Activated T-cell treated with anti-CD3 and anti-CD28 coated beads, Interleukin-2, amount 50 U/mL, for 24 hours (primary cell): ENCODE measurements at regions not wholly inside any gene's neighbourhood (a gene's known extent, or its start where the extent isn't known, plus 50 kb on each side); places are given as distances from the start of the nearest gene placed in this dataset.

Experiments
- DNase-seq: peaks from one replicate; pipeline ENCODE4 v3.0.0-alpha.2; 2020
- H3K27ac Mint-ChIP-seq: 2 replicates; pipeline ENCODE4 v1.8.0; 2020; ENCODE audit warnings: mild to moderate bottlenecking, mixed read lengths
- H3K27me3 Mint-ChIP-seq: 2 replicates; pipeline ENCODE4 v1.8.0; 2020; ENCODE audit warnings: mixed read lengths
- H3K36me3 Mint-ChIP-seq: 2 replicates; pipeline ENCODE4 v1.8.0; 2020; ENCODE audit warnings: low read depth, mixed read lengths
- H3K4me1 Mint-ChIP-seq: 2 replicates; pipeline ENCODE4 v1.8.0; 2020; ENCODE audit warnings: low read depth, mixed read lengths
- H3K4me3 Mint-ChIP-seq: 2 replicates; pipeline ENCODE4 v1.8.0; 2020; ENCODE audit warnings: mild to moderate bottlenecking, moderate library complexity, mixed read lengths
- H3K9me3 Mint-ChIP-seq: 2 replicates; pipeline ENCODE4 v1.8.0; 2020; ENCODE audit warnings: mixed read lengths

DNA sequence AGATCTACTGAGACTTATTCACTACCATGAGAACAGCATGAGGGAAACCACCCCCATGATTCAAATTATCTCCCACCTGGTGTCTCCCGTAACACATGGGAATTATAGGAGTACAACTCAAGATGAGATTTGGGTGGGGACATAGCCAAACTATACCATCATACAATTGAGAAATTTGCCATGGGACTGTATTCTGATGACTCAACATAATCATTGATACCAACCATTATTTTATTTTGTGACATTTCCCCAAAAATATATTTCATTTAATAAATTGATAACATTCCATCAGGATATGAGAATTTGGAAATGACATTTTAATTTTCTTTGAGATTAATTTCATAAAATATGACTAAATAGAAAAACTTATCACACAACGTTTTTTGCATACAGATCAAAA is 96.6 kb upstream of the MDFIC2 start:
- H3K36me3 Mint-ChIP-seq: no peaks in the 10 kb centered on the region
- H3K27ac Mint-ChIP-seq: no peak overlapping the region
- H3K4me1 Mint-ChIP-seq: no peaks in the 10 kb centered on the region
- peaks cover 4% of the 10 kb centered on the region for H3K27me3 Mint-ChIP-seq
- peaks cover 9% of the 10 kb centered on the region for H3K9me3 Mint-ChIP-seq
- no peak for DNase-seq
- H3K4me3 Mint-ChIP-seq: no peak overlapping the region

DNA sequence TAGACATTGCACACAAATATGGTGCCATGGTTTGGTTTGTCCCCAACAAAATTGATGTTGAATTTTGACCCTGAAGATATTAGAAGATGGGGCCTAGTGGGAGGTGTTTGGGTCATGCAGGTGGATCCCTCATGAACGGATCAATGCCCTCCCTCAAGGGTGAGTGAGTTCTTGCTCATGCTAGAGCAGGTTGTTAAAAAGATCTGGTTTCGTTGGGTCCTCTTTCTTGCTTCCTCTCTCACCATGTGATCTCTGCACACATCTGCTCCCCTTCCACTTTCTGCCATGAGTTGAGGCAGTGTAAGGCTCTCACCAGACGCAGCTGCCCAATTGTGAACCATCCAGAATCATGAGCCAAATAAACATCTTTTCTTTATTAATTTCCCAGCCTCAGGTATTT is 87.8 kb upstream of the MDFIC2 start:
- no peak for DNase-seq
- no peak overlapping the region for H3K4me3 Mint-ChIP-seq
- H3K27ac Mint-ChIP-seq: no peak overlapping the region
- no peaks in the 10 kb centered on the region for H3K36me3 Mint-ChIP-seq
- no peaks in the 10 kb centered on the region for H3K4me1 Mint-ChIP-seq
- peaks cover 4% of the 10 kb centered on the region for H3K9me3 Mint-ChIP-seq
- peaks cover 14% of the 10 kb centered on the region for H3K27me3 Mint-ChIP-seq

GRCh38 chr3:70393881-70394612 is 81.6 kb upstream of the MDFIC2 start:
- DNase-seq: no peak

DNA sequence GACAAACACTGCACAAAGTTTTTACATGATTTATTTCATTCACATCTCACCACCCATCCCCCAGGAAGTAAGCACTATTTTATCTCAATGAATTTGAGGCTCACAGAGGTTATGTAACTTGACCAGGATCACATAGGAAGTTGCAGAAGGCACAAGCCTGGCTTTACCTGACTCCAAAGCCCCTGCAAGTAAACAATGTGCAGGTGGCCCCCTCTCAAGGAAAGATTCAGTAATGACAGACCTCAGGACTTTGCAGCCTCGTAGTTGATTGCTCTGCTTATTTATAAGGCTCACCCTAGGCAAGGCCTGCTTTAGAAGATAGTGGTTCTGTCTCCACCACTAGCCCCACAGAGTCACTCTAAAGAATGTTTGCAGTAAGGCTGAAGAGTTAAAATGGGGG is 79.8 kb upstream of the MDFIC2 start:
- H3K4me1 Mint-ChIP-seq: no peaks in the 10 kb centered on the region
- no peak for DNase-seq
- no peaks in the 10 kb centered on the region for H3K9me3 Mint-ChIP-seq
- peaks cover 10% of the 10 kb centered on the region for H3K27me3 Mint-ChIP-seq
- H3K4me3 Mint-ChIP-seq: no peak overlapping the region
- no peaks in the 10 kb centered on the region for H3K36me3 Mint-ChIP-seq
- no peak overlapping the region for H3K27ac Mint-ChIP-seq

More at GRCh38 chr3:70393881-70394612, 81.6 kb upstream of the MDFIC2 start:
- no peak overlapping the region for H3K27ac Mint-ChIP-seq
- H3K27me3 Mint-ChIP-seq: peaks cover 15% of the 10 kb centered on the region
- H3K4me1 Mint-ChIP-seq: no peaks in the 10 kb centered on the region
- no peak overlapping the region for H3K4me3 Mint-ChIP-seq
- H3K9me3 Mint-ChIP-seq: no peaks in the 10 kb centered on the region
- no peaks in the 10 kb centered on the region for H3K36me3 Mint-ChIP-seq

DNA sequence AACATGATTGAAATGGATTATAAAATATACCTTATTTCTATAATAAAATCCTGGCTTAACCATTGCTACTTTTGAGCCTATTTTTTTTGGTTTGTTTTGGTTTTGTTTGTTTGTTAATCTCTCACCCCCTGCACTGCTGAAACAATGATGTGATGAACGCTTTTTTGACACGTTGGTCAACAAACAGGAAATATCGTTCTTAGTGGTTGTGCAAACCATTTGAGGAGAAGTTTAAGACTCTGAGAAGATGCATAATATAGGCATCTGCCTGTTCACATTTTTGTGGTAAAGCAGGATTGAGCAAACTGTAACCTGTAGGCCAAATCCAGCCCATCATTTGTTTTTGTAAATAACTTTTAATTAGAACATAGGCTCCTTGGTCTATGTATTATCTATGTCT is 75.5 kb upstream of the MDFIC2 start:
- Mint-ChIP-seq H3K36me3 (no peaks in the 10 kb centered on the region), H3K27ac (no peak overlapping the region), H3K9me3 (no peaks in the 10 kb centered on the region), H3K4me3 (no peak overlapping the region), H3K27me3 (no peaks in the 10 kb centered on the region), H3K4me1 (no peaks in the 10 kb centered on the region)
- DNase-seq: no peak

GRCh38 chr3:70386846-70387245 is 74.4 kb upstream of the MDFIC2 start:
- Mint-ChIP-seq H3K4me1 (no peaks in the 10 kb centered on the region), H3K27me3 (no peaks in the 10 kb centered on the region), H3K9me3 (no peaks in the 10 kb centered on the region), H3K36me3 (no peaks in the 10 kb centered on the region), H3K4me3 (no peak overlapping the region), H3K27ac (no peak overlapping the region)
- no peak for DNase-seq

DNA sequence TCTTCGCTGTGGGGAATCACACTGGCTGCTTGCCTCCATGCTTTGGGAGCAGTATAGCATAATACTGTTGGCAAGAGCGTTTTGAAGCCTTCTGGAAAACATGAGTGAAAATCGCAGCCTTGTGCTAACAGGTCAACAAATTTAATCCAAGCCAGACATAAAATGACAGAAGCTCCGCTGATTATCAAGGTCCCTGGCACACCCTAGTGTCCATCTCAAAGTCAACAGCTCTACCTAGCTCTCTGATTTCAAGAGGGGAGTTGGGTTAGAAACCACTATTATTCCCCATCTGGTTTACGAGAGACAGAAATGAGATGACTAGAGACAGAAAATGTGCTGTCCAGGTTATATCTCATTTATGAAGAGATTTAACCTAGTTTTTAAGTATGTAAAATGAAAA is 73.6 kb upstream of the MDFIC2 start:
- no peaks in the 10 kb centered on the region for H3K36me3 Mint-ChIP-seq
- H3K9me3 Mint-ChIP-seq: no peaks in the 10 kb centered on the region
- H3K27ac Mint-ChIP-seq: no peak overlapping the region
- DNase-seq: no peak
- H3K27me3 Mint-ChIP-seq: peaks cover 3% of the 10 kb centered on the region
- H3K4me1 Mint-ChIP-seq: no peaks in the 10 kb centered on the region
- no peak overlapping the region for H3K4me3 Mint-ChIP-seq

- DNase-seq: no peak
- no peak overlapping the region for H3K27ac Mint-ChIP-seq
- no peaks in the 10 kb centered on the region for H3K36me3 Mint-ChIP-seq
- no peak overlapping the region for H3K4me3 Mint-ChIP-seq
- peaks cover 6% of the 10 kb centered on the region for H3K27me3 Mint-ChIP-seq
- H3K4me1 Mint-ChIP-seq: no peaks in the 10 kb centered on the region
- no peaks in the 10 kb centered on the region for H3K9me3 Mint-ChIP-seq
Measured at GRCh38 chr3:70383360-70383831, 71.0 kb upstream of the MDFIC2 start.

- H3K27ac Mint-ChIP-seq: no peak overlapping the region
- no peak for DNase-seq
- H3K4me1 Mint-ChIP-seq: no peaks in the 10 kb centered on the region
- H3K4me3 Mint-ChIP-seq: no peak overlapping the region
- H3K27me3 Mint-ChIP-seq: peaks cover 8% of the 10 kb centered on the region
- peaks cover 15% of the 10 kb centered on the region for H3K9me3 Mint-ChIP-seq
- H3K36me3 Mint-ChIP-seq: no peaks in the 10 kb centered on the region
Measured at GRCh38 chr3:70374179-70374578, 61.7 kb upstream of the MDFIC2 start.
